Subcutaneous abdominal adipose tissue (tissue), 5 donors: ENCODE measurements at regions not wholly inside any gene's neighbourhood (a gene's known extent, or its start where the extent isn't known, plus 50 kb on each side); places are given as distances from the start of the nearest gene placed in this dataset.
"Not testable (repeated sequence)": the region's sequence is repeated elsewhere in the genome, so short reads cannot be mapped to it uniquely, and the experiment has no call there.

Source experiments
- H3K27ac ChIP-seq: one replicate; pipeline ENCODE4 v1.7.0; 2013; ENCODE audit warnings: low read depth, mild to moderate bottlenecking, inconsistent platforms, low read length, moderate library complexity
- H3K27me3 ChIP-seq, 5 donors: one replicate each; pipeline ENCODE4 v1.7.0; 2013; ENCODE audit warnings: low read length in 5 of 5, inconsistent platforms in 1 of 5; ENCODE audit not compliant: control insufficient read depth in 5 of 5, insufficient read depth in 4 of 5
- H3K36me3 ChIP-seq, 5 donors: one replicate each; pipeline ENCODE4 v1.7.0; 2013; ENCODE audit warnings: low read length in 5 of 5; ENCODE audit not compliant: control insufficient read depth in 5 of 5, insufficient read depth in 5 of 5
- H3K4me1 ChIP-seq, 5 donors: one replicate each; pipeline ENCODE4 v1.7.0; 2013; ENCODE audit warnings: low read length in 5 of 5, mild to moderate bottlenecking in 3 of 5, moderate library complexity in 1 of 5; ENCODE audit not compliant: control insufficient read depth in 5 of 5, insufficient read depth in 5 of 5
- H3K4me3 ChIP-seq, 5 donors: one replicate each; pipeline ENCODE4 v1.7.0; 2013; ENCODE audit warnings: low read length in 5 of 5, low read depth in 1 of 5
- H3K9ac ChIP-seq, 5 donors: one replicate each; pipeline ENCODE4 v1.7.0; 2013; ENCODE audit warnings: low read length in 5 of 5, mild to moderate bottlenecking in 4 of 5, moderate library complexity in 3 of 5
- H3K9me3 ChIP-seq, 5 donors: one replicate each; pipeline ENCODE4 v1.7.0; 2013; ENCODE audit warnings: low read length in 5 of 5; ENCODE audit not compliant: control insufficient read depth in 5 of 5
- donor health status: healthy.
- donor health status: healthy.
- donor health status: healthy.
- donor health status: healthy.
- donor health status: healthy.

- Histone ChIP-seq H3K4me3 (no peak overlapping the region), H3K9me3 (no peaks in the 10 kb centered on the region), H3K27ac (no peak overlapping the region), H3K27me3 (no peaks in the 10 kb centered on the region), H3K4me1 (no peaks in the 10 kb centered on the region), H3K36me3 (no peaks in the 10 kb centered on the region), H3K9ac (no peak overlapping the region)
Measured at GRCh38 chr4:186428481-186428880, 126.9 kb downstream of the MTNR1A start.

GRCh38 chr4:186424745-186425144 lies 130.6 kb downstream of the MTNR1A start:
- no peaks in the 10 kb centered on the region for H3K9me3 ChIP-seq
- no peak overlapping the region for H3K9ac ChIP-seq
- no peaks in the 10 kb centered on the region for H3K27me3 ChIP-seq
- H3K4me3 ChIP-seq: no peak overlapping the region
- no peaks in the 10 kb centered on the region for H3K4me1 ChIP-seq
- H3K27ac ChIP-seq: no peak overlapping the region
- no peaks in the 10 kb centered on the region for H3K36me3 ChIP-seq

GRCh38 chr4:186422296-186422695 lies 133.1 kb downstream of the MTNR1A start:
- H3K27ac ChIP-seq: no peak overlapping the region
- no peaks in the 10 kb centered on the region for H3K9me3 ChIP-seq
- H3K9ac ChIP-seq: no peak overlapping the region
- H3K4me3 ChIP-seq: no peak overlapping the region
- H3K4me1 ChIP-seq: no peaks in the 10 kb centered on the region
- H3K36me3 ChIP-seq: no peaks in the 10 kb centered on the region
- H3K27me3 ChIP-seq: no peaks in the 10 kb centered on the region

- Histone ChIP-seq H3K4me1 (no peaks in the 10 kb centered on the region), H3K27me3 (peaks cover 0 to 3% (median 0%) of the 10 kb centered on the region in 5 donors), H3K4me3 (no peak overlapping the region), H3K9ac (no peak overlapping the region), H3K27ac (no peak overlapping the region), H3K9me3 (no peaks in the 10 kb centered on the region), H3K36me3 (no peaks in the 10 kb centered on the region)
Measured at GRCh38 chr4:186416451-186417060, 138.8 kb downstream of the MTNR1A start.

GRCh38 chr4:186414390-186414789 lies 141.0 kb downstream of the MTNR1A start:
- Histone ChIP-seq H3K4me1 (no peaks in the 10 kb centered on the region), H3K36me3 (no peaks in the 10 kb centered on the region), H3K27me3 (peaks cover 0 to 3% (median 0%) of the 10 kb centered on the region in 5 donors), H3K9ac (no peak overlapping the region), H3K27ac (no peak overlapping the region), H3K9me3 (no peaks in the 10 kb centered on the region), H3K4me3 (no peak overlapping the region)

GRCh38 chr4:186405957-186406356 lies 140.0 kb downstream of the F11 start:
- no peak overlapping the region for H3K9ac ChIP-seq
- peaks cover 0 to 3% (median 0%) of the 10 kb centered on the region in 5 donors for H3K9me3 ChIP-seq
- no peaks in the 10 kb centered on the region for H3K36me3 ChIP-seq
- no peaks in the 10 kb centered on the region for H3K27me3 ChIP-seq
- H3K4me1 ChIP-seq: no peaks in the 10 kb centered on the region
- no peak overlapping the region for H3K4me3 ChIP-seq
- H3K27ac ChIP-seq: no peak overlapping the region

- Histone ChIP-seq H3K27me3 (no peaks in the 10 kb centered on the region), H3K9me3 (peaks cover 0 to 3% (median 0%) of the 10 kb centered on the region in 5 donors), H3K4me1 (no peaks in the 10 kb centered on the region), H3K9ac (no peak overlapping the region), H3K27ac (no peak overlapping the region), H3K4me3 (no peak overlapping the region), H3K36me3 (no peaks in the 10 kb centered on the region)
Measured at GRCh38 chr4:186404562-186405134, 138.7 kb downstream of the F11 start.

GRCh38 chr4:186400676-186401075 lies 134.7 kb downstream of the F11 start:
- Histone ChIP-seq H3K27me3 (no peaks in the 10 kb centered on the region), H3K9ac (no peak overlapping the region), H3K4me1 (no peaks in the 10 kb centered on the region), H3K27ac (no peak overlapping the region), H3K36me3 (no peaks in the 10 kb centered on the region), H3K4me3 (no peak overlapping the region), H3K9me3 (peaks cover 0 to under 1% (median 0%) of the 10 kb centered on the region in 5 donors)

GRCh38 chr4:186392017-186392416 lies 126.0 kb downstream of the F11 start:
- H3K9me3 ChIP-seq: no peaks in the 10 kb centered on the region
- H3K36me3 ChIP-seq: no peaks in the 10 kb centered on the region
- H3K4me3 ChIP-seq: no peak overlapping the region
- no peaks in the 10 kb centered on the region for H3K27me3 ChIP-seq
- H3K4me1 ChIP-seq: no peaks in the 10 kb centered on the region
- H3K9ac ChIP-seq: no peak overlapping the region
- H3K27ac ChIP-seq: no peak overlapping the region

GRCh38 chr4:186384328-186384727 lies 118.3 kb downstream of the F11 start:
- H3K27me3 ChIP-seq, H3K4me1 ChIP-seq, H3K9me3 ChIP-seq, H3K36me3 ChIP-seq, H3K9ac ChIP-seq, H3K4me3 ChIP-seq, H3K27ac ChIP-seq: not testable (repeated sequence)
